GM19395 (cell line): ENCODE measurements at regions not wholly inside any gene's neighbourhood (a gene's known extent, or its start where the extent isn't known, plus 50 kb on each side); places are given as distances from the start of the nearest gene placed in this dataset.
"Not testable (repeated sequence)": the region's sequence is repeated elsewhere in the genome, so short reads cannot be mapped to it uniquely, and the experiment has no call there.

Source experiments
- ATAC-seq: cut with Tn5 transposase; IDR thresholded peaks from one replicate; pipeline ENCODE4 v1.9.1; 2021; ENCODE audit warnings: mild to moderate bottlenecking, moderate library complexity; ENCODE audit not compliant: unreplicated experiment

GRCh38 chr6:121544691-121545090 is 109.2 kb downstream of the GJA1 start:
- no peak for ATAC-seq

GRCh38 chr6:121548131-121548530 is 112.7 kb downstream of the GJA1 start:
- no peak for ATAC-seq

- ATAC-seq: no peak
These were observed 114.3 kb downstream of the GJA1 start for GRCh38 chr6:121549736-121550135.

GRCh38 chr6:121550491-121551010 is 115.1 kb downstream of the GJA1 start:
- no peak for ATAC-seq

- no peak for ATAC-seq
These were observed 119.8 kb downstream of the GJA1 start for GRCh38 chr6:121555201-121555600.

GRCh38 chr6:121556149-121556548 is 120.7 kb downstream of the GJA1 start:
- ATAC-seq: not testable (repeated sequence)

- ATAC-seq: no peak
These were observed 121.9 kb downstream of the GJA1 start for GRCh38 chr6:121557146-121557940.

- ATAC-seq: no peak
These were observed 124.3 kb downstream of the GJA1 start for GRCh38 chr6:121559611-121560269.

- no peak for ATAC-seq
These were observed 125.0 kb downstream of the GJA1 start for GRCh38 chr6:121560476-121560875.

GRCh38 chr6:121563286-121563685 is 127.8 kb downstream of the GJA1 start:
- no peak for ATAC-seq

- not testable (repeated sequence) for ATAC-seq
These were observed 129.1 kb downstream of the GJA1 start for GRCh38 chr6:121564529-121564928.

GRCh38 chr6:121571455-121571854 is 136.0 kb downstream of the GJA1 start:
- ATAC-seq: no peak

GRCh38 chr6:121573481-121573880 is 138.0 kb downstream of the GJA1 start:
- no peak for ATAC-seq

GRCh38 chr6:121578216-121578615 is 142.8 kb downstream of the GJA1 start:
- no peak for ATAC-seq

- no peak for ATAC-seq
These were observed 144.0 kb downstream of the GJA1 start for GRCh38 chr6:121579478-121579877.

- ATAC-seq: no peak
These were observed 145.9 kb downstream of the GJA1 start for GRCh38 chr6:121581327-121581726.

- no peak for ATAC-seq
These were observed 146.8 kb downstream of the GJA1 start for GRCh38 chr6:121582262-121582661.

GRCh38 chr6:121584586-121585369 is 149.3 kb downstream of the GJA1 start:
- no peak for ATAC-seq

GRCh38 chr6:121590438-121590837 is 155.0 kb downstream of the GJA1 start:
- ATAC-seq: no peak

- no peak for ATAC-seq
These were observed 155.5 kb downstream of the GJA1 start for GRCh38 chr6:121590916-121591315.

- no peak for ATAC-seq
These were observed 157.0 kb downstream of the GJA1 start for GRCh38 chr6:121592261-121592935.
